Non-pigmented ciliary epithelial cell (primary cell): ENCODE measurements at regions not wholly inside any gene's neighbourhood (a gene's known extent, or its start where the extent isn't known, plus 50 kb on each side); places are given as distances from the start of the nearest gene placed in this dataset.

Experiments
- DNase-seq: peaks from one replicate; pipeline ENCODE4 v3.0.0-alpha.2; 2010; ENCODE audit warnings: low read depth

DNA sequence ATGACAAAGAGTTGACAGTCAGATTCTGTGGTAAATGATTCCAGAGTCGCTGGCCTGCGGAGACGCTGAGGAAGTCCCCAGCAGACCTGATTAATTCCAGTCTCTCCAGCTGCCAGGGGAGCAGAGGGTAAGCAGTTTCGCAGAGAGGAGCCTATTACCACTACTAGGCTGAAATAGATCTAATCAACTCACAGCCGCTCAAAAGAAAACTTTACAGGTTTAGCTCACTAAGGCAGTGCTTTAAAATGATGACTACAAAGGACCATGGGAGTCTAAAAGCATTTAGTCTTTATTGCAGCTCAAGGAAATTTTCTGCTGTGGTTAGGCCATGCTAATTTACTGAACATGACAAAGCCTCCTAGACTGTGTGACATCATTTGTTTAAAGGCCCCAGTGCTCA lies 445.6 kb upstream of the POU3F3 start:
- DNase-seq = no peak

DNA sequence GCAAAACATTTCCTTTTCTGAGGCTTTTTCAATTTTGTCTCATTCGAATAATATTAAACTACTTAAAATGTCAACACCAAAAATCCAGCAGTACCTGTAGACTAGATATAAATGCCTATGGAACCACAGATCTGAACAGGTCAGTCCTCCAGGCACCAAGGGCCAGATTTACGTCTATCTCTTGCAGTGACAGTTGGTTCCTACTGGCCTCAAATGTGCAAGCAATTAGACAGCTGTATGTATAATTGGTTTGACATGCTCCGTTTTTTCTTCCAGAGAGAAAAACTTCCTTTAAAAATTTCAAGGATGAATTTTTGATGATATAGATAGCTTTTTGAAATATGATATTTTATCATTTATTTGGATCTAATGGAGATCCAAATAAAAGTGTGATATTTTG lies 443.8 kb upstream of the POU3F3 start:
- DNase-seq = no peak

DNA sequence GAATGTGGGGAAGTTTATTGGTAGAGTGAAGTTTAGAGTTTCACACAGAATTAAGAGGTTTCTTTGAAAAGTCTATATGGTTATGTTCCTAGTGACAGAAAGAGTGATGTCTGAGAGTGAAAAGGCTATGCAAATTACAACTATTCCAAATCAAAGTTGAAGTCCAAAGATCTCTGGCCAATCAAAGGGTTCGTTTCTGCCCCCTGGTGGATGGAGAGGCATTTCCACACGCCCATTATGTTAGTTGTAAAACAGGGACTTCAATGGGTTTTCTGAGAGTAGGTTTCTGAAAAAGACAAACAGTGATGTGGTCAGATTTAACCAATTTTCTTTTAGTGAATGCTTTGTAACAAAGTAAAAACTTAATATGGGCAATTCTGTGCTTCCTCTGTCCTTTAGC lies 441.5 kb upstream of the POU3F3 start:
- DNase-seq = no peak

DNA sequence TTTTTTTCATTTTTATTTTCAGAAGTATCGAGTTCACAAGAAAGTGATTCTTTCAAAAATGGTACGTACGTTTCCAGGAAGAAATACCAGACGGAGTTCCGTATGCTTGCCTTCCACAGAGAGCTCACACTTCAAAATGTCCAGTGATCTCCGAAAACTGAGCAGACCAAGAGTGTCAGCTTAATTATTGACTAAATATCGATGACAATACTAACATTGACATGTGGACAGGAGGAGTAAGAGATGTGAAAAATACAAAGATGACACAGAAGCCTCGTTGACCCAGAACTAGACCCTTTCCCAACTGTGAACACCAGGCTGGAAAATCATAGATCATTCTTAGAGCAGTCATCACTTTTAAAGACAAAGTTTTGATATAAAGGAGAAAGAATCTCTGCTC lies 440.0 kb upstream of the POU3F3 start:
- DNase-seq = no peak

DNA sequence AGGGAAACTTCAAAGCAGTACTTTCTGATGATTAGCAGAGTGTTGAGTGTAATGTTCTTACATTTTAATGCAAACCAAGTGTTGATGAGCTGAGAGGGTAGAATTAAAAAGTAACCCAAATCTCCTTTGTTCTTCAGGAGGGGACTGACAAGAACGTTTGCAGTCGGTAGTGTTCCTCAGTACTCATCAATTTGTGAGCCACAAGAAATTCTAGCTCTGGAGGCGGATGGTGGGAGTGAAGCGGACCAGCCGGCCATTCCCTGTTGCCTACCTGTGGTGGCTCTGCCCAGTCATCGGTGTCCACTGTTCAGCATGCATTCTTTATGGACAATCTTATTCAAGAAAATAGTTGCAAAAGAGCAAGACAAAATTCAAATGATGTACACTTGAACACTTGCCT lies 438.6 kb upstream of the POU3F3 start:
- no peak for DNase-seq

DNA sequence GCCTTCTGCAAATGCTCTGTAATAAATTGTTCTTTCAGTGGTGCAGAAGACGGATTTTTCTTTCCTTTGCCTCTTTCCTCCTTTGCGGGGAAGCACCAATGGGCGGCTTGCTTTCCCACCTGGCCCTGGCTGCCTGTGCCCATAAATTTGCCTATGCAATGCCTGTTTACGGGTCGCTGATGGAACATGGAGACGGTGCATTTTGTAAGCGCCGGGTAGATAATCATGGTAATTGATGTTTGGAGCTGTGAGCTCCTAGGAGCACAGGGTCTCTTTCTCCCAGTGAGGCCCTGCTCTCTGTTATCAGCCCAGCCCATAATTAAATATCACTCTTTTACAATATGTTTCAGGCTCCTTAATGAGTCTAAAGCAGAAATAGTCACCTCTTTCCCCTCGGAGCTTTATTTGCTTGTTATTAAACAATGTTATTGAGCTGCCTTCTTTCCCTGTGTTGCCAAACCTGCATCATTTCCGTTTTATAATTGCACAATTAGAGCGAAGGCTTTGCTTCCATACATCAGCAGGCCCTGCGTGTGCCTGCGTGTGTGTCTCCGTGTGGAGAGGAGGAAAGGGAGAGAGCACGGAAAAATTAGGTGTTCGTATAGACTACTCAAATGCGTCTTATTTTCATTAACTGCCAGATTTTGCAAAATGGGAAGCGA lies 437.4 kb upstream of the POU3F3 start:
- no peak for DNase-seq

DNA sequence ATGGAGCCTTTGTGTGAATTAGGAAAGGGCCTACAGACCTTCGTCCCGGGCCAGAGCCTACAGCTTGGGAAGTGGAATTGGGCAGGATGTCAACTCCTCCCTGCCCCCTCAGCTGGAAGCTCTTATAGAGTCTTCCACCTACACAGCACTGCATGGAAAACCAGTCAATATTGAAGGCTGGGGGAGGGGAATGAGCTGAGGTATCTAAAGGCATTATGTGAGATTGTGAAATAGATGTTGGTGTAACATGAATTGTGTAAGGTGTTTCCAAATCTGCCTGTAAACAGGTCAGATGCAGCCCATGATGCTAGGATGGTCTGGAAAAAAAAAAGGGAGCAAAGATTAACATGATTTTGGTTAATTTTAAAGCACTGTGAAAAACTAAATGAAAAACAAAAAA lies 433.5 kb upstream of the POU3F3 start:
- DNase-seq = no peak

DNA sequence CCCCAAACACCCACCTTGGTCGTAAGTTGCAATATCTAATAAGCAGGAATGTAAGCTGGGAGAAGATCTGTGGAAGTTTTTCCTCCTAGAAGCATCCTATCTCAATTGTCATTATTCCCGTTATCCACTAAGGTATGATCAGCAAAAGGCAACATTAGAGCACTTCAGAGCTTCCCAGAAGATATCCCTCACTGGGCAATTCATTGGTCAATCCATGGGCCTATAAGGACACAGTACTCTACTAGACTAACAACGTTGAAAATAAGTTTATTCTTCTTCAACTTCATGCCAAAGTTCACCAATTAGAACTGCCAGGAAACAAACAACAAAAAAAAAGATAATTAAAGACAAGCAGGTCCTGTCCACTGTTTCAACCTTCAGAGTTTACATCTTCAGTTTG lies 433.0 kb upstream of the POU3F3 start:
- no peak for DNase-seq

DNA sequence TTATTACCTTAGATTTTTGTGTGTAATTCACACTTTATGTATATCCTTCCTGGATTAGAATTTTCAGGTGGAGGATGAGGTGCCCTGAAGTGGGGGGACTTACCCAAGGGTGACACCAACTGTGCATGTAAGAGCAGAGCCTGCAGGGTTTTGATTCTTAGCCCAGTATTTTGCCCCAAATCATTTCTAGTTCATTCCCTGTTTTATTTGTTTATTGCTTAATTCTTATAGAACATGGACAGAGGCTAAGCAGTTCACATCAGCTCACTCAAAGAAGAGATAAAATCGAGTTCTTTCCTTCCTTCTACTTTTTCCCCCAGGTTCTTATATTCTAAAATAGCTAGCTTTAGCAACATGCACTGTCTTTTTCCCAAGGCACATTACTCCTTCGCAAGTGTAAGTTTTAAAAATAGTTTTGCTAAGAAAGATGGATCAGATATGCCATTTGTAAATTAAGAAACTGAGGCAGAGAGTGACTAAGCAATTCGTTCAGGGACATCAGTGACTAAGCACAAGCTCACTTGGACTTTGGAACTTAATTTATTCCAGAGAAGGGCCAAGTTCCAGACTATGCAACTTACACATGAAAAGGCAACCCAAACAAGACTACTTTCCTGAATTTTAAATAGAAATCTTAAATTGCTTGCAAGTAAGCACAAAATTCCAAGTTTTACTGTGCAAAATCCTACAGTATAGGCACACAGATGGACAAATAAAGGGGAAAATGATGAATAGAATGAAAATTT lies 427.9 kb upstream of the POU3F3 start:
- DNase-seq = no peak

DNA sequence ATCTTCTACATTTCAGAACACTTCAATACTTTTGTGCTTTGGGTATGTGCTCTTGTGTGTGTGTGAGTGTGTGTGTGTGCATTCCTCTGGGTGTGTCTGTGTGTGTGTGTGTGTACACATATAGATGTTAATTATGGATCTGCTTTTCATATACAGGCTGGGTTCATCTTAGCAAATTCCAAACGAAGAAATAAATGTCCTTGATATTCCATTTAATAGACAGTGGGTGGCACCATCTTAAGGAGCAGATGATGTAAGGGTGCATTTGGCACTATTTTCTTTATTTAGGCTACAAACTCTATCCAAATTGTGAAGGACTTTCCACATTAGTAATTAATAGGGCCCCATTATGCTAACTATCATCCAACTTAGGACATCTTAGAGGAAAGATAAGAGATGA lies 425.8 kb upstream of the POU3F3 start:
- no peak for DNase-seq

DNA sequence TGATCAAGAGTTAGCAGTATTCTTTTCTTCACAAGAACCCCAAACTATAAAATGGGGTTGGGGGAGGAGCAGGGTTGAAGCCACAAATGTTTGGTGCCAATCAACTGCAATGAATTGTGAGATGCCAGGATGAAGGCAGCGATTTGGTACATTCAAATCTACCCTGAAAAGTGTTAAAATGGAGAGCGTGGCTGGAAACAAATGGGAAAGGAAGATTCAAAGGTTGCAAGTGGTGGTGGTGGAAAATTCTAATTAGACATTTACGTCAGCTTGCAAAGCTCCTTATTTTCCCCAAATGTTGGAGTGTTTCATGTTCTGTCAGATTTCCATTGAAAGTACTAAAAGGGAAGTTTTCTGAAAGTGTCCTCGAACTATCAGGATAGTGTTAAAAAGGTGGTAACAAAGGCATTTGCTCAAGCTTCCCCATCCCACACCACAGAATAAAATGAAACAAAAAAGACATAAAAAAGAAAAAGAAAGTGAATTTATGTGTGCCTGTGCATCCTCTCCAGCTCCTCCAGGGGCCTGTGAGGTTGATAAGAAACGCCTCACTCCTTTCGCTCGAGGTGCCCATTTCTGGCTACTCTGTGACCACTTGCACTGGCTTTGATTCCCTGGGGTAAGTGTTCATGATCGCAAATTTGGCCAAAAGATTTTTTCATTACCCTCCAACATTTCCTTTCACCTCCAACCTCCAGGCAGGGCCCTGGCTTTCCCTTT lies 424.1 kb upstream of the POU3F3 start:
- DNase-seq = no peak

DNA sequence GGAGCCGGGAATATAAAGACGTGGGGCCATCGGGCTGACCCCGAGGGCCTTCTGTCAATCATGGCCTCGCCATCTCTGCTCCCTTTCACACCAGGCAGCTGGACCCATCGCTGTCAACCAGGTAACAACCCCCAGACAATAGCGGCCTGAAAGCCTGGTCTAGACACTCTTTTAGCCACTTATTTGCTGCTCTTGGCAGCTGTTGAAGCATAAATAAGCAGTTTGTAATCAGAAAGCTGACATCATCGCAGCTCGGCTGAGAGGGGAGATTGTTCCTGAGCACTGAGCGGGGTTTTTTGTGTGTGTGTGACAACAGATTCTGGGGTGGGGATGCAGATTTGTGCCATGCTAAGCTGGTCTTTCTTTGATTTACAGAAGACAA lies 423.6 kb upstream of the POU3F3 start:
- no peak for DNase-seq

DNA sequence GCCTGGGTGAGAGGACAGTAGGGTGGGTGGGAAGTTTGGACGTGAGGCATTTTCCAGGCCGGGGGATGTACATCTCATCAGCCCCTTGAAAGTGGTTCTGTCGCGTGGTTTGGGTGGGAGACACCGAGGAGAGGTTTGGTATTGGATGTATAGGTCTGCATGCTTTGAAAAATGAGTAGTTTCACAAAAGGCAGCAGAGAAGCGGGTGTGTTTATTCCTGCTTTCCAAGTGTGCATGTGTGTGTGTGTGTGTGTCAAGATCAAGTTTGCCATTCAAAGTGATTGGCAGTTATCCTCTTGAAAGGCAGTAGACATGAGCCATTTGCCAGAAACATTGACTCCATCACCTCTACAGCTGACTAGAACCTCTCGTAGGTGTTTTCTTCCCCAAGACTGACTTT lies 423.1 kb upstream of the POU3F3 start:
- no peak for DNase-seq

DNA sequence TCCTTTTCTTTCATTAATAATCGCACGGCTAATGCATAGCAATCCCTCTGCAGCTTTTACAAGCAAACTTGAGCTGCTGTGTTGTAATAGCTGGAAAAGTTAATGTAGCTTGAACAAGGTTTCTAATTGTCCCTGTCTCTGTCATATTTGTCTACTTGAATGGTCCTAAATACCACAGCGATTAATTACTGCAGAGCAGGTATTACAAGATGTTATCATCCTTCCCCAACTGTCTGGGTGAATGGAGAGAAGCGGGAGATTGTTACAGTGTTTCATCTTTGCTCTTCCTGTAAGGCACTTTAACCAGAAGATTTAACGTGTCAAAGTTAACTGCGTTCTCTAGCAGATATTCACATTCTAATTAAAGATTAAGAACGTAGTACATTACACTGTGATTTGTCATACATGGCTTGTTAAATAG lies 422.2 kb upstream of the POU3F3 start:
- no peak for DNase-seq

DNA sequence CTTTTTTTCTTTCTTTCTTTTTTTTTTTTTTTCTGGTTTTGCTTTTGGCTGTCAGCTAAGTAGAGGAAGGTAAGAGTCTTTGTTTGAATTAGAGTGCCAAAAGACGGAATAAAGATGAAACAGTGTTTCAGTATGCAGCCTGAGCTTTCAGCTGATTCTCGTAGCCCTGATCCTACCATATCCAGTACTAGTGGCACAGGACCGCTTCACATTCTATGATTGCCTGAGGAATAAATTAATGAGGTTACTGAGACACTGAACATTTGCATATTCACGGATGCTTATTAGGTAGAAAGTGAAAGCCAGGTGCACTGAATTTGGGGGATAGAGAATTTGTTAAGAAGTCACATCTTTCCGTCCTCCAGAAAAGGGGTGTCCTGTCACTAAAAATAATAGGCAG lies 421.5 kb upstream of the POU3F3 start:
- DNase-seq = no peak

DNA sequence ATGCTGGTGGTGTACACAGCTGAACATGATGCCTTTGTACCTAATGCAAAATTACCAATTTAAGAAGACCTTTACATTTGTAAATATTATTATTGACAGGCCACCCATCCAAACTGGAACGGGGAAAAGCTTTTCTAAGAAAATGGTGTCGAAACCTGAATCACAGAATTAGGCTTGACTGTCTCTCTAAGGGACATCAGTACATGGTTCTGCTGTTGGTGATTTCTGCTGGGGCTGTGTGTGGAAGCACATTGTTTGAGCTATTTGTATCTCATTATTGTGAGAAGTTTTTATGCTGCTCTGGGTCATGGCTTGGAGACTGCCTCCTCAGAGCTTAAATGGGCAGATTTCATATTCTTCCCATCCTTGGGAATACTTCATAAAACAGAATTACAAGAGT lies 420.9 kb upstream of the POU3F3 start:
- no peak for DNase-seq

DNA sequence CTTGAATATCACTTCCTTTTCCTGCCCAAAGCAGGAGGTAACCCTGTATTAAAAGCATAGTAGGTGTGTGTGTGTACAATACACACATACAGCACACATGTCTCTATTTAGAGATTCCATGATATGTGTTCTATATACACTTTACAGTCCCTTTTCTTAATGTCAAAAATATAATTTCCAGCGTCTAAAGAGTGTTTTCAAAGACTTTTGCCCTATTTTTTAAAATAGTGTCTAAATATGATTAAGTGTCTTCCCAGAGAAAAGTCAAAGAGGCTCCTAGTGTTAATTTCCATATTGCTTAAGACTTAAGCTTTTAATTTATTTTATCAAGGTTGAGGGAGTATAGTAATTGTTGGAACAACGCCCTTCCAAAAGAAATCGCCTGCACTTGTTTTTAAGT lies 420.3 kb upstream of the POU3F3 start:
- no peak for DNase-seq

DNA sequence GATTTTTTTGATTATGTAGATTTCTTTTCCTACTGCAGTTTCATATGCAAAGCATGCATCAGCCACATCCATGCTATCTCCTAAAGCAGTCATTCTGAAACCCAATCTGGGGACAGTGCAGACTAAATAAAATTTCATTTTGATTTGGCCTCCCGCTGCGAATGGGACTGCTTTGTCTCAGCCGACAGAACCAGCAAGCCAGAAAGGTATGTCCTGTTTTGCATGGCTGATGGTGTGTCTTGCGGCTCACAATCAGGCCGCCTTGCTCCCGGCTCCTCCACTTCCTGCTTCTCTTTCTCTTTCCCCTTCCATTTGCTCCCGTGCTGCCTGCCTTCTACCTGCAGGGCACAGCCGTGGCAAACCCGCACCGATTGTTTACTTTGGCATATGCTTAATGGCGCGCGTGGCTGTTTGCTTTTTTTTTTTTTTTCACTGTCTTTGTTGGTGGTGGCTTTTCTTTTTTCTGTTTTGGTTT lies 419.6 kb upstream of the POU3F3 start:
- no peak for DNase-seq

DNA sequence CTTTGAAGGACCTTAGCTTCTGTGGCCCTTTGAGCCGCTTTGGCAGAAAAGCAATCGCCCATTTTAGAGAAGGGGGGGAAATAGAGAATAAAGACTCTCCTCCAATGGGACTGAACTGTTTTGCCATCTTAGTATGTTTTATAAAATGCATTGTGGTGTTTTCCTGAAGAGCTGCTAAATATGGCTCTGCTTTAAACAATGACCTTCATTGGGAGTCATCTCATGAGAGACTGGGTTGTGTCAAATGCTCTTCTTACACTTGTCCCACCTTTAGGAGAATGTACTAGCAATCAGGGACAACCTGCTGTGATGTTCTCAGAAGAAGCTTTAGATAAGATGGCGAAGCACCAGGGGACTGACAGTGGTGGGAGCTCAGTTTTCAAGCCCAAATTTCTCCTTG lies 418.9 kb upstream of the POU3F3 start:
- no peak for DNase-seq

DNA sequence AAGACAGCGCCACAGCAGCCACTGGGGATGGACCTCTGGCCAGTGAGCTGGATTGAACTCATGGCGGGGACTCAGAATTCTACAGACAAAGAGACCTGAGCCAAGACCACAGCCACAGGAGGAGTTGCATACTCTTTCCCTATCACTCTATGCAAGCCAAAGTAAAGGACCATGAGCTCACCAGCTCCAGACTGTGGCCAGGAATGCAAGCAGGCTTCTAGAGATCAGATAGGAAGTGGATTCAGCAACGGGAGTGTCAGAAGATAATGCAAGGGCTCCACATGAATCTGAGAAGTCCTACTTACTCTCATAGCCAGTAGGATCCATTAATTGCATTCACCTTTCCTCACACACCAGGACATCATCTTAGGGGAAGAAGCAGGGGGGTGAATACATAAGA lies 415.4 kb upstream of the POU3F3 start:
- no peak for DNase-seq

DNA sequence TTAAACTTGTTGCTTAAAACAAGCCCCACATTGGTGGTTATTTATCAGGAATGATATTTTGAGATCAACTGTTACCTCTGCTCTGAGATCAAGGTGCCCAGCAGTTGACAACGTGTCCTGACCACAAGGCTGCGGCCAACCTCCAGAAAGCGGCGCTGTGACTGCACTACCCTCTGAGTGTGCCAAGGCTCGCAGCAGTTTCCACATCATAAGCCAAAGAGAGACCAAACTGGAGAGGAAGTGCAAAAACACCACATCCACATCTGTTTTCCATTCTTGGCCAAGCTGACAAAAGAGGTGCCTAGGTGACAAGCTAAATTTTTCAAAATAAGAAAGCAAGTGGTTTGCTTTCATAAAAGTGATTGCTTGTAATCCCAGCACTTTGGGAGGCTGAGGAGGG lies 410.8 kb upstream of the POU3F3 start:
- no peak for DNase-seq

DNA sequence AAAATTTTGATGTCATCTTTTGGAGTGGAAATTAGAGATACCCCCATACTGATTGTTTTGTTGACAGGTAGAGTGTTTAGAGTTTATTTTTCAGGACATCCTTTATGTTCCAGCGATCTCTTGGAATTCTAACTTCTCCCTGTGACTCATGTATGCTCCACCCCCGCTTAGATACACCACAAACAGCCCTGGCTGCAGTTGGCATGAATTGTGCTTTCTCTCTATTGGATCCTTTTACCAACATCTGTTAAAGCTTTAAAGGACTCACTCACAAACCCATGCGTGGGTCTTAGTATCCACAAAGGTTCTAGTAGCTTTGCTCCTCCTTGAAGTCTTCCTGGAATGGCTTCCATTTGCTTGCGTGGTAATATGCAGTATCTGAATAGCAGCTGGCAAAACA lies 409.5 kb upstream of the POU3F3 start:
- DNase-seq = no peak

DNA sequence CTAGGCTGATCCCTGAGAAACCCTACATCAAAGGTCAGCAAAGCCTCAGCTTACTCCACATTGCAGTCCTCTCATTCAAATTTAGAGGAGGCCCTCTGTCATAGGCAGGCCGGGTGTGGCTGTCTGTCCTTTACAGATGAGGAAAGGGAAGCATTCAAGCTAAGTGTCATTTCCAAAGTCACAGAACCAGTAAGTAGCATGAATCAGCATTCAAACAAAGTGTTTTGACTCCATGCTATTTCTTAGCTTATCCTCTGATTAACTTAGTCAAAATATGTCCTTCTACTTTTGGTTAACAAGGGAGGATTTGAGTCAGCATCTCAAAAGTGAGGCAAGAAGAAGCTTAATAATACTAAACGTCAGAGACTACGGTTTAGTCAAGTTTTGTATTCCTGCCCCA lies 409.0 kb upstream of the POU3F3 start:
- no peak for DNase-seq
